OCI-LY7 (cell line): ENCODE measurements at regions not wholly inside any gene's neighbourhood (a gene's known extent, or its start where the extent isn't known, plus 50 kb on each side); places are given as distances from the start of the nearest gene placed in this dataset.

Experiments used
- BruUV-seq: library from RNA; stranded (reverse); fragments of 400-500 nt; replicated peaks from 2 replicates; lab custom pipeline; 2021; lab: Mats Ljungman, UMichigan
- CTCF ChIA-PET: fragments of 300-600 bp; sonication (Branson Sonifier 250); formaldehyde crosslinking; loops from one replicate; lab custom pipeline; 2022; ENCODE audit warnings: antibody characterized with exemption; ENCODE audit not compliant: unreplicated experiment; lab: Charles Lee
- POLR2A ChIA-PET: fragments of 300-600 bp; sonication (Branson Sonifier 250); formaldehyde crosslinking; loops from one replicate; lab custom pipeline; 2022; ENCODE audit warnings: antibody characterized with exemption; lab: Charles Lee
- DNase-seq: peaks from one replicate; pipeline ENCODE4 v3.0.0-alpha.2; 2015; ENCODE audit warnings: low spot score
- H2AFZ ChIP-seq: fragments of 200-600 bp; sonication (generic), shearing (Covaris generic); 2 replicates; pipeline ENCODE4 v1.6.1; 2014; ENCODE audit warnings: mild to moderate bottlenecking, antibody characterized with exemption, low read length, moderate library complexity
- H3K27ac ChIP-seq: fragments of 200-600 bp; sonication (generic); 2 replicates; pipeline ENCODE4 v1.5.1; 2014; ENCODE audit warnings: mixed run types, low read depth, mild to moderate bottlenecking, moderate library complexity, low read length, inconsistent platforms; ENCODE audit not compliant: poor library complexity, severe bottlenecking
- H3K36me3 ChIP-seq: fragments of 200-600 bp; sonication (generic); 2 replicates; pipeline ENCODE4 v1.6.1; 2014; ENCODE audit warnings: mild to moderate bottlenecking, antibody characterized with exemption, low read length, moderate library complexity, mixed read lengths; ENCODE audit not compliant: insufficient read depth
- H3K4me1 ChIP-seq: fragments of 200-600 bp; sonication (generic); 2 replicates; pipeline ENCODE4 v1.5.1; 2014; ENCODE audit warnings: mild to moderate bottlenecking, low read length; ENCODE audit not compliant: insufficient read depth, poor library complexity, severe bottlenecking
- H3K4me2 ChIP-seq: fragments of 200-600 bp; sonication (generic); 2 replicates; pipeline ENCODE4 v1.6.1; 2014; ENCODE audit warnings: mild to moderate bottlenecking, low read length
- H3K4me3 ChIP-seq: fragments of 200-600 bp; sonication (generic); 2 replicates; pipeline ENCODE4 v1.5.1; 2014; ENCODE audit warnings: mild to moderate bottlenecking, low read depth, low read length; ENCODE audit not compliant: poor library complexity, severe bottlenecking
- H3K79me2 ChIP-seq: fragments of 200-600 bp; sonication (generic); 2 replicates; pipeline ENCODE4 v1.6.1; 2016; ENCODE audit warnings: low read depth, mild to moderate bottlenecking, low read length, moderate library complexity, mixed read lengths; ENCODE audit not compliant: insufficient read depth
- H3K9me2 ChIP-seq: fragments of 200-600 bp; sonication (generic); 2 replicates; pipeline ENCODE4 v1.6.1; 2016; ENCODE audit warnings: mild to moderate bottlenecking, low read length, mixed read lengths; ENCODE audit not compliant: insufficient read depth
- H3K9me3 ChIP-seq: fragments of 200-600 bp; sonication (generic); 2 replicates; pipeline ENCODE4 v1.6.1; 2014; ENCODE audit warnings: mild to moderate bottlenecking, mixed run types, low read length, mixed read lengths
- H4K20me1 ChIP-seq: fragments of 200-600 bp; sonication (generic); 2 replicates; pipeline ENCODE4 v1.6.1; 2014; ENCODE audit warnings: mild to moderate bottlenecking, antibody characterized with exemption, low read length, moderate library complexity, mixed read lengths; ENCODE audit not compliant: insufficient read depth
- EZH2phosphoT487 ChIP-seq: fragments of 200-600 bp; sonication (generic); IDR thresholded peaks from 2 replicates; pipeline ENCODE4 v1.6.1; 2018; ENCODE audit warnings: low read depth, borderline replicate concordance, mild to moderate bottlenecking, mixed run types, antibody characterized with exemption, low read length, moderate library complexity, mixed read lengths
- intact Hi-C: fragments of 100-400 bp; cut with micrococcal nuclease; formaldehyde crosslinking; loops from one replicate; pipeline ENCODE4 v1.10.0; 2022; ENCODE audit not compliant: unreplicated experiment
- TF ChIP-seq, protein P1 (sequence below): fragments of 200-600 bp; sonication (generic); conservative IDR thresholded peaks from 2 replicates; pipeline ENCODE4 v1.5.1; 2014; ENCODE audit warnings: mild to moderate bottlenecking, antibody characterized with exemption, low read length, moderate library complexity, mixed read lengths

DNA sequence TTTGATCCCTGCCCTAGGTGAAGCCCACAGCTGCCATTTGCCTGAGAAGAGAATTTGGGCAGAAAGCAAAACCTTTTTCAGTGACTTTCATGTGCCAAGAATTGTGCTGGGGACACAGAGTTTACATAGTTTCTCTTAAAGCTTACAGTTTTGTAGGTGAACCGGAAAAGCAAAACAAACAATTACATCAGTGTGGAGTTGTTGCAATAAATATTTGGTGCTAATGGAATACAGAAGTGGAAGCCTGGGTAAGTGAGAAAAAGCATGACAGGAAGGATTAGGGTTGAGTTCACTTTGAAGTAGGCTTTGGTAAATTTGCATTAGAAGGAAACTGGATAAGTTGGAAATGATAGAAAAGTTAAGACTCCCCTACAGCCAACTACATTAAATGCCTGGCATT is 82.7 kb downstream of the RASSF10 start:
- intact Hi-C loops: no loop called here
- ChIA-PET CTCF (no interaction called here), POLR2A (interaction anchor here (0.6 kb wide), 1 partner anchor 69 kb away, joined by 3 read pairs; no protein-coding TSS in a partner anchor)
- no peaks in the 10 kb centered on the region for H3K9me2 ChIP-seq
- no peaks in the 10 kb centered on the region for H3K36me3 ChIP-seq
- no peak for DNase-seq
- H3K9me3 ChIP-seq: no peaks in the 10 kb centered on the region
- no TSS peak for BruUV-seq
- no peak overlapping the region for H3K4me3 ChIP-seq
- H3K79me2 ChIP-seq: no peaks in the 10 kb centered on the region
- H4K20me1 ChIP-seq: no peaks in the 10 kb centered on the region
- no peak overlapping the region for H3K4me2 ChIP-seq
- H3K27ac ChIP-seq: no peak overlapping the region
- no peak for TF ChIP-seq EZH2phosphoT487
- TF ChIP-seq, protein P1, sequence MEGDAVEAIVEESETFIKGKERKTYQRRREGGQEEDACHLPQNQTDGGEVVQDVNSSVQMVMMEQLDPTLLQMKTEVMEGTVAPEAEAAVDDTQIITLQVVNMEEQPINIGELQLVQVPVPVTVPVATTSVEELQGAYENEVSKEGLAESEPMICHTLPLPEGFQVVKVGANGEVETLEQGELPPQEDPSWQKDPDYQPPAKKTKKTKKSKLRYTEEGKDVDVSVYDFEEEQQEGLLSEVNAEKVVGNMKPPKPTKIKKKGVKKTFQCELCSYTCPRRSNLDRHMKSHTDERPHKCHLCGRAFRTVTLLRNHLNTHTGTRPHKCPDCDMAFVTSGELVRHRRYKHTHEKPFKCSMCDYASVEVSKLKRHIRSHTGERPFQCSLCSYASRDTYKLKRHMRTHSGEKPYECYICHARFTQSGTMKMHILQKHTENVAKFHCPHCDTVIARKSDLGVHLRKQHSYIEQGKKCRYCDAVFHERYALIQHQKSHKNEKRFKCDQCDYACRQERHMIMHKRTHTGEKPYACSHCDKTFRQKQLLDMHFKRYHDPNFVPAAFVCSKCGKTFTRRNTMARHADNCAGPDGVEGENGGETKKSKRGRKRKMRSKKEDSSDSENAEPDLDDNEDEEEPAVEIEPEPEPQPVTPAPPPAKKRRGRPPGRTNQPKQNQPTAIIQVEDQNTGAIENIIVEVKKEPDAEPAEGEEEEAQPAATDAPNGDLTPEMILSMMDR: no peak
- no peaks in the 10 kb centered on the region for H3K4me1 ChIP-seq
- no peak overlapping the region for H2AFZ ChIP-seq

DNA sequence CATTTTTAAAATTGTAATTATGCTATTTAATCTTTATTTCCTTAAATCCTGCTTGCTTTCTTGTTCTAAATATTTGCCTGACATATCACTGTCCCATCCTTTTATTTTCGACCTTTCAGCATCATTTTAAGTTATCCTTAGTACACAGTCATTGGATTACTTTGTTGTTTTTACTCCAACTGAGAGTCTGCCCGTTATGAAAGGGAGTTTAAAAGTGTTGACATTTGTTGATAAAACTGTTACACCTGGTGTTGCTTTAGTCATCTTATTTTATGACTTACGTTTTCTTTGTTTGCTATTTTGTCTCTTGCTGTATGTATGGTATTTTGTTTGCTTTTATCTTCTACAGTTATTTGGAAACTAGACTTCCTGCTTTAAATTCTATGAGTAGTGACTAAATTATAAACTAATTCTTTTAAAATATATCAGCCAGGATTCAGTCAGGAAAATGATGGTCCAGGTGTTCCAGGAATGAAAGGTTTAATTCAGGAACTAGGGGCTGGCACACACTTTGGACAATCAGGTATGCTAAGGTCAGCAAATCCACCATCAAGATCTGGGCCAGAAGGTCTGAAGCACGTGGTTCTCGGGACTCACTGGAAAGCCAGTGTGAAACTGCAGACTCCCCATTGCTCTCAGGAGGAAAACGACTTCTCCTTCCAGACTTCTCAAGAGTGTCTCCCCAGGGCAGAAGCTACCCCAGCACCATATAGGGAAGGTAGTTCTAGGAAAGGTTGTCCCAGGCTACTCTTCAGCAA is 86.0 kb downstream of the RASSF10 start:
- POLR2A ChIA-PET: interaction anchor here (0.6 kb wide), 1 partner anchor 1151 kb away, joined by 4 read pairs; no protein-coding TSS in a partner anchor
- H3K9me3 ChIP-seq: no peaks in the 10 kb centered on the region
- H3K79me2 ChIP-seq: no peaks in the 10 kb centered on the region
- H3K4me3 ChIP-seq: no peak overlapping the region
- H3K4me1 ChIP-seq: no peaks in the 10 kb centered on the region
- no peak for TF ChIP-seq EZH2phosphoT487
- TF ChIP-seq, protein P1: no peak
- no peaks in the 10 kb centered on the region for H3K36me3 ChIP-seq
- CTCF ChIA-PET: no interaction called here
- H3K27ac ChIP-seq: no peak overlapping the region
- H3K4me2 ChIP-seq: no peak overlapping the region
- no peak overlapping the region for H2AFZ ChIP-seq
- intact Hi-C loops: no loop called here
- no peaks in the 10 kb centered on the region for H4K20me1 ChIP-seq
- BruUV-seq: no TSS peak
- no peak for DNase-seq
- no peaks in the 10 kb centered on the region for H3K9me2 ChIP-seq

DNA sequence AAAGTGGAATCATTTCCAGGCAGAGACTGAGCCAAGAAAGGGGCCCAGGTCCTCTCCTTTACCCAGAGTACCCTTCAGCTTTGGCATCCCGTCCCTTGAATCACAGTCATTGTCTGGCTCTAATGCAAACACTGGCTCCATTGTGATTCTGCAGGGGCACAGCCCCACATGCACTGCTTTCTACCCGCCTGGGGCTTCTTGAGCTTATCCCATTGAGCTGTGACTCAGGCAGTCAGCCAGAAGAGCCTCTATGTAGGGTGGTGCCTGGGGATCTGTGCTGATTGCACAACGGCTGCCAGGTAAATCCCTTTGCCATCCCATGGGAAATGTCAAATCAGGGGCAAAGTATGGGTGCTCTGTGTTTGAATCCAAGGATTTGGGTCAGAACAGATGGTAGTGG is 88.9 kb downstream of the RASSF10 start:
- DNase-seq: no peak
- Histone ChIP-seq H3K4me1 (no peaks in the 10 kb centered on the region), H3K79me2 (no peaks in the 10 kb centered on the region), H2AFZ (no peak overlapping the region), H3K4me3 (no peak overlapping the region), H3K9me3 (no peaks in the 10 kb centered on the region), H3K4me2 (no peak overlapping the region), H3K27ac (no peak overlapping the region), H3K9me2 (no peaks in the 10 kb centered on the region), H4K20me1 (no peaks in the 10 kb centered on the region), H3K36me3 (no peaks in the 10 kb centered on the region)
- ChIA-PET CTCF (no interaction called here), POLR2A (no interaction called here)
- BruUV-seq: no TSS peak
- intact Hi-C loops: no loop called here
- no peak for TF ChIP-seq EZH2phosphoT487
- TF ChIP-seq, protein P1: no peak
